ENCODE measurements at regions not wholly inside any gene's neighbourhood (a gene's known extent, or its start where the extent isn't known, plus 50 kb on each side); places are given as distances from the start of the nearest gene placed in this dataset.

DNA sequence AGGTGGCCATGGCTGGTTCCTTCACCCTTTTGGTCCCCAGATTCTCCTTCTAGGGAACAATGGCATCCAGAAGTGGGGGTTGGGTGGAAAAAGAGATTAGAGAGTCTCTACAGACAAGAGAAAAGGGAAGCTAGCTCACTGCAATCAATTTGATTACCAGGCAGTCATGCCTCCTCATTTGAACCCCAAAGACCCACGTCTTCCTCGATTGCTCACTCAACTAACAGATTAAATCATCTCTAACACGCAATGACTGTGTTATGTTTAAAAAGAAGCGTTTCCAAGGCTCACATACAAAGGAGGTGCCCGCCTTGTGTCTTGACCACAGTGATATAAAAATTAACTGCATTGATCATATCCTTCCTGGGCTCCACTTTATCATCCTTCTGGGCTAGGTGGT is 57.6 kb downstream of the BHLHE40 start:
- Histone ChIP-seq H4K20me1 (ENCODE audit: low read depth, low read length) (no peaks in the 10 kb centered on the region), H3K27ac (ENCODE audit: low read depth, low read length) (no peak overlapping the region), H3K4me2 (ENCODE audit: low read depth, low read length, poor library complexity, severe bottlenecking) (no peak overlapping the region), H3K4me3 (ENCODE audit: insufficient read depth, low read length, poor library complexity, severe bottlenecking) (no peak overlapping the region), H3K79me2 (ENCODE audit: insufficient read depth, low read length) (no peaks in the 10 kb centered on the region), H3K36me3 (ENCODE audit: low read length) (no peaks in the 10 kb centered on the region), H3F3A (ENCODE audit: insufficient read depth) (no peaks in the 10 kb centered on the region), H3K9me2 (replicated peaks; ENCODE audit: insufficient read depth, low read length) (no peaks in the 10 kb centered on the region), H2AFZ (ENCODE audit: low read depth, low read length, severe bottlenecking) (no peak overlapping the region), H3K9ac (ENCODE audit: low read length) (no peak overlapping the region), H3K9me3 (ENCODE audit: insufficient read depth, low read length) (no peaks in the 10 kb centered on the region), H3K27me3 (ENCODE audit: low read length) (no peaks in the 10 kb centered on the region)
- TF ChIP-seq, protein P1, sequence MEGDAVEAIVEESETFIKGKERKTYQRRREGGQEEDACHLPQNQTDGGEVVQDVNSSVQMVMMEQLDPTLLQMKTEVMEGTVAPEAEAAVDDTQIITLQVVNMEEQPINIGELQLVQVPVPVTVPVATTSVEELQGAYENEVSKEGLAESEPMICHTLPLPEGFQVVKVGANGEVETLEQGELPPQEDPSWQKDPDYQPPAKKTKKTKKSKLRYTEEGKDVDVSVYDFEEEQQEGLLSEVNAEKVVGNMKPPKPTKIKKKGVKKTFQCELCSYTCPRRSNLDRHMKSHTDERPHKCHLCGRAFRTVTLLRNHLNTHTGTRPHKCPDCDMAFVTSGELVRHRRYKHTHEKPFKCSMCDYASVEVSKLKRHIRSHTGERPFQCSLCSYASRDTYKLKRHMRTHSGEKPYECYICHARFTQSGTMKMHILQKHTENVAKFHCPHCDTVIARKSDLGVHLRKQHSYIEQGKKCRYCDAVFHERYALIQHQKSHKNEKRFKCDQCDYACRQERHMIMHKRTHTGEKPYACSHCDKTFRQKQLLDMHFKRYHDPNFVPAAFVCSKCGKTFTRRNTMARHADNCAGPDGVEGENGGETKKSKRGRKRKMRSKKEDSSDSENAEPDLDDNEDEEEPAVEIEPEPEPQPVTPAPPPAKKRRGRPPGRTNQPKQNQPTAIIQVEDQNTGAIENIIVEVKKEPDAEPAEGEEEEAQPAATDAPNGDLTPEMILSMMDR (IDR thresholded peaks at IDR 0.05; ENCODE audit: insufficient read depth, low read length, poor library complexity, severe bottlenecking), result no peak
- TF ChIP-seq EZH2phosphoT487 (conservative IDR thresholded peaks at IDR 0.05; ENCODE audit: low read length), result no peak

DNA sequence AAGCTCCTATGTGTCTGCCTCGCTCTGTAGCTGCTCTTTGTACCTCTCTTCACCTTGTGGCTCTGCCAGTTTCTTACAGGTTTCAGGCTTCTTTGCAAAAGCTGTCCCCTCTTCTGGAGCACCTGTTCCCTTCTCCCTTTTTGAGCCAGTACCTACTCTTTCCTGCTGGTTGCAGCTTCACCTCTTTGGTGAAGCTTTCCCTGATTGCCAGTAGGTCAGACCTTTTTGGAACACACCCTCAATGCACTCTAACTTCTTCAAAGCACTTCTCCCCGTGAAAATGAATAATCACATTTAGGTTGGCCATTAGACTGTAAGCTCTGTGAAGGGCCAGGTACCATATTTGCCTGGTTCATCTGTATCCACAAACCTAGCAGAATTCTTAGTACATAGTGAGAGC is 60.3 kb downstream of the BHLHE40 start:
- TF ChIP-seq, protein P1 (IDR thresholded peaks at IDR 0.05; ENCODE audit: insufficient read depth, low read length, poor library complexity, severe bottlenecking), result no peak
- TF ChIP-seq EZH2phosphoT487 (conservative IDR thresholded peaks at IDR 0.05; ENCODE audit: low read length), result no peak
- Histone ChIP-seq H4K20me1 (ENCODE audit: low read depth, low read length) (no peaks in the 10 kb centered on the region), H3K4me2 (ENCODE audit: low read depth, low read length, poor library complexity, severe bottlenecking) (no peak overlapping the region)

DNA sequence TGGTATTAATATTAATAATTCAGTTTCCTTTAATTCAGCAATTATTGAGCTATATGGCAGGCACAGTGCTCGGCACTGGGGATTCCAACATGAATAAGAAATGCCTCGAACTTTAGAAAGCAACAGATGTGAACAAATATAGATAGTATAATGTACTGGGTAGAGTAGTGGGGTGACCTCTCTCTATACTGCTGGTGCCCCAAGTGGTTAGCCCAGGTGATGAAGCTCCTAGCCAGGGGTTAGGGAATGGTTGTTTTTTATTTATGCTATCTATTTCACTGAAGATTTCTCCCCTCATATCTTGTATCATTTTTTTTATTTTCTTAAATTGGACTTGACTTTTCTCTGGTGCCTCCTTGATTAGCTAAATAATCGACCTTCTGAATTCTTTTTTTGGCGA is 62.1 kb downstream of the BHLHE40 start:
- no peak overlapping the region for H3K27ac ChIP-seq (ENCODE audit: low read depth, low read length)
- no peaks in the 10 kb centered on the region for H3K36me3 ChIP-seq (ENCODE audit: low read length)
- no peak overlapping the region for H2AFZ ChIP-seq (ENCODE audit: low read depth, low read length, severe bottlenecking)
- no peaks in the 10 kb centered on the region for H3K9me3 ChIP-seq (ENCODE audit: insufficient read depth, low read length)
- H3K9ac ChIP-seq (ENCODE audit: low read length), result no peak overlapping the region
- no peaks in the 10 kb centered on the region for H4K20me1 ChIP-seq (ENCODE audit: low read depth, low read length)
- no peaks in the 10 kb centered on the region for H3K79me2 ChIP-seq (ENCODE audit: insufficient read depth, low read length)
- H3K4me2 ChIP-seq (ENCODE audit: low read depth, low read length, poor library complexity, severe bottlenecking), result no peak overlapping the region
- no peak overlapping the region for H3K4me3 ChIP-seq (ENCODE audit: insufficient read depth, low read length, poor library complexity, severe bottlenecking)
- TF ChIP-seq, protein P1 (IDR thresholded peaks at IDR 0.05; ENCODE audit: insufficient read depth, low read length, poor library complexity, severe bottlenecking), result no peak
- no peak for TF ChIP-seq EZH2phosphoT487 (conservative IDR thresholded peaks at IDR 0.05; ENCODE audit: low read length)
- no peaks in the 10 kb centered on the region for H3K27me3 ChIP-seq (ENCODE audit: low read length)
- H3F3A ChIP-seq (ENCODE audit: insufficient read depth), result no peaks in the 10 kb centered on the region
- no peaks in the 10 kb centered on the region for H3K9me2 ChIP-seq (replicated peaks; ENCODE audit: insufficient read depth, low read length)

More for the DNA sequence above, 60.3 kb downstream of the BHLHE40 start:
- Histone ChIP-seq H3K9ac (ENCODE audit: low read length) (no peak overlapping the region), H3K36me3 (ENCODE audit: low read length) (no peaks in the 10 kb centered on the region), H3K27me3 (ENCODE audit: low read length) (no peaks in the 10 kb centered on the region), H3K9me2 (replicated peaks; ENCODE audit: insufficient read depth, low read length) (no peaks in the 10 kb centered on the region), H3K9me3 (ENCODE audit: insufficient read depth, low read length) (no peaks in the 10 kb centered on the region), H3K27ac (ENCODE audit: low read depth, low read length) (no peak overlapping the region), H3K79me2 (ENCODE audit: insufficient read depth, low read length) (no peaks in the 10 kb centered on the region), H2AFZ (ENCODE audit: low read depth, low read length, severe bottlenecking) (no peak overlapping the region), H3K4me3 (ENCODE audit: insufficient read depth, low read length, poor library complexity, severe bottlenecking) (no peak overlapping the region), H3F3A (ENCODE audit: insufficient read depth) (no peaks in the 10 kb centered on the region)

Data from SU-DHL-6 (cell line).